Kidney epithelial cell (primary cell): ENCODE measurements at regions not wholly inside any gene's neighbourhood (a gene's known extent, or its start where the extent isn't known, plus 50 kb on each side); places are given as distances from the start of the nearest gene placed in this dataset.
"Not testable (repeated sequence)": the region's sequence is repeated elsewhere in the genome, so short reads cannot be mapped to it uniquely, and the experiment has no call there.

Experiments used
- DNase-seq: peaks from one replicate; pipeline ENCODE4 v3.0.0-alpha.2; 2010; ENCODE audit warnings: low read depth
- H3K27me3 ChIP-seq: 2 replicates; pipeline ENCODE4 v1.6.0; 2011; ENCODE audit warnings: low read length; ENCODE audit not compliant: control insufficient read depth, insufficient read depth
- H3K36me3 ChIP-seq: 2 replicates; pipeline ENCODE4 v1.5.1; 2011; ENCODE audit warnings: low read length; ENCODE audit not compliant: control insufficient read depth, insufficient read depth
- H3K4me3 ChIP-seq: 2 replicates; pipeline ENCODE4 v1.5.1; 2011; ENCODE audit warnings: low read depth, mild to moderate bottlenecking, control low read depth, low read length
- CTCF ChIP-seq: IDR thresholded peaks from 2 replicates; pipeline ENCODE4 v1.5.1; 2011; ENCODE audit warnings: mild to moderate bottlenecking, moderate library complexity, low read length, control low read depth, inconsistent platforms; ENCODE audit not compliant: insufficient read depth, poor library complexity, severe bottlenecking

GRCh38 chr2:194079989-194080388, 1577.0 kb upstream of the SLC39A10 start:
- Histone ChIP-seq H3K27me3 (no peaks in the 10 kb centered on the region), H3K36me3 (no peaks in the 10 kb centered on the region), H3K4me3 (no peak overlapping the region)
- TF ChIP-seq CTCF = no peak
- DNase-seq = no peak

- no peak for DNase-seq
- TF ChIP-seq CTCF = no peak
- Histone ChIP-seq H3K36me3 (no peaks in the 10 kb centered on the region), H3K4me3 (no peak overlapping the region), H3K27me3 (no peaks in the 10 kb centered on the region)
Measured at GRCh38 chr2:194077366-194077765, 1579.7 kb upstream of the SLC39A10 start.

- no peaks in the 10 kb centered on the region for H3K36me3 ChIP-seq
- no peak for DNase-seq
- H3K4me3 ChIP-seq = no peak overlapping the region
- no peaks in the 10 kb centered on the region for H3K27me3 ChIP-seq
- no peak for TF ChIP-seq CTCF
Measured at GRCh38 chr2:194062401-194062800, 1594.6 kb upstream of the SLC39A10 start.

- TF ChIP-seq CTCF = no peak
- Histone ChIP-seq H3K4me3 (no peak overlapping the region), H3K27me3 (no peaks in the 10 kb centered on the region), H3K36me3 (no peaks in the 10 kb centered on the region)
- DNase-seq = no peak
Measured at GRCh38 chr2:194060269-194060668, 1596.8 kb upstream of the SLC39A10 start.

- no peak for TF ChIP-seq CTCF
- DNase-seq = no peak
- H3K27me3 ChIP-seq = no peaks in the 10 kb centered on the region
- no peaks in the 10 kb centered on the region for H3K36me3 ChIP-seq
- H3K4me3 ChIP-seq = no peak overlapping the region
Measured at GRCh38 chr2:194054313-194054712, 1602.7 kb upstream of the SLC39A10 start.

- Histone ChIP-seq H3K36me3 (no peaks in the 10 kb centered on the region), H3K27me3 (no peaks in the 10 kb centered on the region), H3K4me3 (no peak overlapping the region)
- TF ChIP-seq CTCF = no peak
- DNase-seq = no peak
Measured at GRCh38 chr2:194044321-194044720, 1612.7 kb upstream of the SLC39A10 start.

- H3K27me3 ChIP-seq, H3K36me3 ChIP-seq, H3K4me3 ChIP-seq, DNase-seq: not testable (repeated sequence)
Measured at GRCh38 chr2:194021130-194021529, 1635.9 kb upstream of the SLC39A10 start.
